Breast epithelium (tissue), 4 donors: ENCODE measurements at regions not wholly inside any gene's neighbourhood (a gene's known extent, or its start where the extent isn't known, plus 50 kb on each side); places are given as distances from the start of the nearest gene placed in this dataset.

Experiments used
- DNase-seq, 2 donors: peaks; one replicate each; pipeline ENCODE4 v3.0.0-alpha.2; 2019; ENCODE audit warnings: low spot score in 2 of 2
- H3K27ac ChIP-seq, 2 donors: fragments of 200-600 bp; sonication (generic) in 1 of 2; one replicate each; pipeline ENCODE4 v1.5.1; 2016 to 2019; ENCODE audit warnings: mild to moderate bottlenecking in 1 of 2
- H3K27me3 ChIP-seq, 2 donors: fragments of 200-600 bp; sonication (generic) in 1 of 2; one replicate each; pipeline versions ENCODE4 v1.5.1 to v1.6.0; 2017 to 2019; ENCODE audit warnings: control low read depth in 1 of 2, mild to moderate bottlenecking in 1 of 2
- H3K36me3 ChIP-seq: fragments of 200-600 bp; one replicate; pipeline ENCODE4 v1.5.1; 2019
- H3K4me1 ChIP-seq, 2 donors: fragments of 200-600 bp; sonication (generic); one replicate each; pipeline ENCODE4 v1.5.1; 2016 to 2019; ENCODE audit warnings: control low read depth in 1 of 2
- H3K4me3 ChIP-seq, 3 donors: fragments of 200-600 bp; sonication (generic); 1 replicate in 2 of 3; 2 replicates in 1 of 3; pipeline ENCODE4 v1.5.1; 2016 to 2019; ENCODE audit warnings: mild to moderate bottlenecking in 3 of 3, moderate library complexity in 2 of 3
- H3K9me3 ChIP-seq, 2 donors: fragments of 200-600 bp; sonication (generic) in 1 of 2; one replicate each; pipeline ENCODE4 v1.5.1; 2016 to 2019; ENCODE audit warnings: control low read depth in 1 of 2
- POLR2A ChIP-seq: fragments of 450-650 bp; IDR thresholded peaks from one replicate; pipeline ENCODE4 v1.6.1; 2016; ENCODE audit warnings: antibody characterized with exemption, mild to moderate bottlenecking, moderate library complexity
- POLR2AphosphoS5 ChIP-seq, 3 donors: sonication (generic); formaldehyde crosslinking; IDR thresholded peaks; one replicate each; pipeline ENCODE4 v1.6.1; 2017; ENCODE audit warnings: antibody characterized with exemption in 3 of 3
- intact Hi-C: fragments of 100-400 bp; cut with DNase I; formaldehyde crosslinking; loops from one replicate; pipeline ENCODE4 v1.15.1; 2023; ENCODE audit warnings: low total_unique reads
- TF ChIP-seq, protein P1 (sequence below), 3 donors: fragments of 450-650 bp; IDR thresholded peaks; one replicate each; pipeline ENCODE4 v1.5.1; 2016 to 2017; ENCODE audit warnings: antibody characterized with exemption in 3 of 3, mild to moderate bottlenecking in 3 of 3, moderate library complexity in 3 of 3

DNA sequence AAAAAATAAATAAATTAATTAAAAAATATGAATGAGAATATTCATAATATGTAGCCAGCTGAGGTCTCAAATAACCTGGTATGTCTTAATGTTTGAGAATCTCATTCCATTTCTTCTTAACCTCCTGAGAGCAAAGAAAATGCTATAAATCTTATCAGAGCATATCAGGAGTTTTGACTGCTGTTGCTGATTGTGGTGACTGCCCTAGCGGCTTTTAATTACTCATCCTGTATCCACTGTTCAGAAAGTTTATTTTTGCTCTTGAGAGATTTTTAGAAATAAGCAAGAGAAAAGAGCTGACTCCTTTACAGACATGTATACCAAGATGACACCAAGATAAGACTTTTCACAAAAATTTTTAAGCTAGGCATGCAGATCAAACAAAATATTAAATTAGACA lies 454.8 kb upstream of the CBLB start:
- TF ChIP-seq POLR2AphosphoS5 (IDR thresholded peaks at IDR 0.05) (no peak), POLR2A (no peak)
- TF ChIP-seq, protein P1, sequence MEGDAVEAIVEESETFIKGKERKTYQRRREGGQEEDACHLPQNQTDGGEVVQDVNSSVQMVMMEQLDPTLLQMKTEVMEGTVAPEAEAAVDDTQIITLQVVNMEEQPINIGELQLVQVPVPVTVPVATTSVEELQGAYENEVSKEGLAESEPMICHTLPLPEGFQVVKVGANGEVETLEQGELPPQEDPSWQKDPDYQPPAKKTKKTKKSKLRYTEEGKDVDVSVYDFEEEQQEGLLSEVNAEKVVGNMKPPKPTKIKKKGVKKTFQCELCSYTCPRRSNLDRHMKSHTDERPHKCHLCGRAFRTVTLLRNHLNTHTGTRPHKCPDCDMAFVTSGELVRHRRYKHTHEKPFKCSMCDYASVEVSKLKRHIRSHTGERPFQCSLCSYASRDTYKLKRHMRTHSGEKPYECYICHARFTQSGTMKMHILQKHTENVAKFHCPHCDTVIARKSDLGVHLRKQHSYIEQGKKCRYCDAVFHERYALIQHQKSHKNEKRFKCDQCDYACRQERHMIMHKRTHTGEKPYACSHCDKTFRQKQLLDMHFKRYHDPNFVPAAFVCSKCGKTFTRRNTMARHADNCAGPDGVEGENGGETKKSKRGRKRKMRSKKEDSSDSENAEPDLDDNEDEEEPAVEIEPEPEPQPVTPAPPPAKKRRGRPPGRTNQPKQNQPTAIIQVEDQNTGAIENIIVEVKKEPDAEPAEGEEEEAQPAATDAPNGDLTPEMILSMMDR (IDR thresholded peaks at IDR 0.05) = no peak
- Histone ChIP-seq H3K4me1 (no peaks in the 10 kb centered on the region), H3K4me3 (no peak overlapping the region), H3K9me3 (peaks cover 8 to 10% of the 10 kb centered on the region in 2 donors), H3K27me3 (no peaks in the 10 kb centered on the region), H3K27ac (no peak overlapping the region), H3K36me3 (no peaks in the 10 kb centered on the region)
- DNase-seq = no peak
- intact Hi-C loops = no loop called here

DNA sequence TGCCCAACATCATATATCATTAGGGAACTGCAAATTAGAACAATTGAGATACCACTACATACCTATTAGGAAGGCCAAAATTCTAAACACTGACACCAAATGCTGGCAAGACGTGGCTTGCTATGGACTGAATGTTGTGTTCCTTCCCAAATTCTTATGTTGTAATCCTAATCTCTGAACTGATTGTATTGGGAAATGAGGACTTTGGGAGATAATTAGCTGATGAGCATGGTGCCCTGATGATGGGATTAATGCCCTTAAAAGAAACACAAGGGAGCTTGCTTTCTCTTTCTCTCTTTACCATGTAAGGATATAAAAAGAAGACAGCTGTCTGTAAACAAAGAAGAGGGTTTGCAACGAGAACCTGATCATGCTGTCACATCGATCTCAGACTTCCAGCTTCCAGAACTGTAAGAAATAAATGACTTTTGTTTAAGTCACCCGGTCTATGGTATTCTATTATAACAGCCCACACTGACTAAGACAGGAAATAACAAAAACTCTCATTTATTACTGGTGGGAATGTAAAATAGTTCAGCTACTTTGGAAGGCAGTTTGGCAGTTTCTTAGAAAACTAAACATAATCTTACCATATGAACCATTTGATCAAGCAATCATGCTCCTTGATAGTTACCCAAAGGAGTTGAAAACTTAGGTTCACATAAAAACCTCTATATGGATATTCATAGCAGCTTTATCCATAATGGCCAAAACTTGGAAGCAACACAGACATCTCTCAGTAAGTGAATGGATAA lies 458.3 kb upstream of the CBLB start:
- TF ChIP-seq POLR2AphosphoS5 (IDR thresholded peaks at IDR 0.05) (no peak), POLR2A (no peak)
- TF ChIP-seq, protein P1 (IDR thresholded peaks at IDR 0.05) = no peak
- no peaks in the 10 kb centered on the region for H3K36me3 ChIP-seq

DNA sequence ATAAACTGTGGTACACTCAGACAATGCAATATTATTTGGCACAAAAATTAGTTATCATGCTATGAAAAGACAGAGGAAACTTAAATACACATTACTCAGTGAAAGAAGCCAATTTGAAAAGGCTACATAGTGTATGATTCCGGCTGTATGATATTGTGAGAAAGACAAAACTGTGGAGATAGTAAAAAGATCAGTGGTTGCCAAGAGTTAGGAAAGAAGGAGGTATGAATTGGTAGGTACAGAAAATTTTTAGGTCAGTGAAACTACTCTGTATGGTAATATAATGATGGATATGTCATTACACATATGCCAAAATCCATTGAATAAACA lies 458.8 kb upstream of the CBLB start:
- no peaks in the 10 kb centered on the region for H3K4me1 ChIP-seq
- H3K36me3 ChIP-seq = no peaks in the 10 kb centered on the region
- peaks cover 8 to 10% of the 10 kb centered on the region in 2 donors for H3K9me3 ChIP-seq
- no peak overlapping the region for H3K4me3 ChIP-seq
- no peak for DNase-seq
- H3K27ac ChIP-seq = no peak overlapping the region
- no peak for TF ChIP-seq POLR2A
- no peak for TF ChIP-seq POLR2AphosphoS5 (IDR thresholded peaks at IDR 0.05)
- TF ChIP-seq, protein P1 (IDR thresholded peaks at IDR 0.05) = no peak
- intact Hi-C loops = no loop called here
- no peaks in the 10 kb centered on the region for H3K27me3 ChIP-seq

More for the DNA sequence above, 458.3 kb upstream of the CBLB start:
- Histone ChIP-seq H3K4me1 (no peaks in the 10 kb centered on the region), H3K27ac (no peak overlapping the region), H3K4me3 (no peak overlapping the region), H3K9me3 (peaks cover 8 to 10% of the 10 kb centered on the region in 2 donors), H3K27me3 (no peaks in the 10 kb centered on the region)
- intact Hi-C loops = no loop called here
- no peak for DNase-seq

DNA sequence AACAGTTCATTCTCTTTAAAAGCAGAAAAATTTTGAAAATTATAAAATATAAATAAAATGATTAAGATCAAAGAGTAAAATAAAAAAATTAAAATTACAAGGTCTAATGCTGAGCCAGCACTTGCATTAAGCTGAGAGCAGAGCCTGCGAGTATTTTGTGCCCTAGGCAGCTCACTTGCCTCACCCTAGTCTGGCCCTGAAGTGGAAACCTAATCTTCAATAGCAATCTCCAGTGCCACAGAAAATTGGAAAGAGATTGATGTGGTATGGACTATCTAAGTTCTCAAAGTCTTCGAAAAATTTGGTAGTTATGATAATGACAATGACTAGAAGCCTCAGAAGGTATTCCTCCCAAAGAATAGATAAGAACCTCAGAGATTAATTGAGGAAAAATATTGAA lies 459.4 kb upstream of the CBLB start:
- no peak overlapping the region for H3K4me3 ChIP-seq
- H3K36me3 ChIP-seq = no peaks in the 10 kb centered on the region
- no peak for DNase-seq
- intact Hi-C loops = no loop called here
- H3K4me1 ChIP-seq = no peaks in the 10 kb centered on the region
- TF ChIP-seq POLR2AphosphoS5 (IDR thresholded peaks at IDR 0.05) (no peak), POLR2A (no peak)
- TF ChIP-seq, protein P1 (IDR thresholded peaks at IDR 0.05) = no peak
- no peaks in the 10 kb centered on the region for H3K27me3 ChIP-seq
- no peak overlapping the region for H3K27ac ChIP-seq
- H3K9me3 ChIP-seq = peaks cover 8 to 10% of the 10 kb centered on the region in 2 donors

DNA sequence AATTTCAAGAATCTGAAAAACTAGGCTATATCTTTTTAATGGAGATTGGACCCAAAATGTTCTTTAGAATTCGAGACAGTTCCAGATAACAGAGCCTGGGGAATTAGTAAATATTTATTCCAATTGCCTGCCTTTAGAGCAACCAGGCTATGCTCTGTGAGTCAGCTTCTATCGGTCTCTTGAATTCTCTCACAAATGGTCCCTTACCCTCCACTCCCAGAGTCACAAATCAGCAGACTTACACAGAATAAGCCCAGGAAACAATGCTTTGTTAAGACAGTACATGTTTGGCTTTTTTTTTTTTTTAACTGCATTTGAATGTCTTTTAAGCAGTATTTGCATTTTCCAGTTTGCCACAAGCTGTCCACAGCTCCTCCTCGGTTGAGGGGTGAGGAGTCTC lies 460.7 kb upstream of the CBLB start:
- Histone ChIP-seq H3K4me3 (no peak overlapping the region), H3K9me3 (peaks cover under 1 to 1% of the 10 kb centered on the region in 2 donors), H3K27me3 (no peaks in the 10 kb centered on the region), H3K27ac (no peak overlapping the region), H3K4me1 (no peaks in the 10 kb centered on the region), H3K36me3 (no peaks in the 10 kb centered on the region)
- TF ChIP-seq, protein P1 (IDR thresholded peaks at IDR 0.05) = no peak
- TF ChIP-seq POLR2A = no peak
- TF ChIP-seq POLR2AphosphoS5 (IDR thresholded peaks at IDR 0.05) = no peak
- no peak for DNase-seq
- intact Hi-C loops = no loop called here
